CD4-positive, alpha-beta T cell treated with Interleukin-10 for 1 hour (primary cell): ENCODE measurements at regions not wholly inside any gene's neighbourhood (a gene's known extent, or its start where the extent isn't known, plus 50 kb on each side); places are given as distances from the start of the nearest gene placed in this dataset.

ENCODE experiments used
- DNase-seq: peaks from one replicate; pipeline ENCODE4 v3.0.0-alpha.2; 2020

GRCh38 chr1:110816945-110817344 is 56.0 kb upstream of the CD53 start:
- DNase-seq, result no peak

- DNase-seq, result no peak
Observed at GRCh38 chr1:110811529-110811928, 61.4 kb upstream of the CD53 start.

- no peak for DNase-seq
Observed at GRCh38 chr1:110800079-110800478, 72.9 kb upstream of the CD53 start.

GRCh38 chr1:110798691-110799256 is 74.2 kb upstream of the CD53 start:
- DNase-seq, result no peak

- DNase-seq, result no peak
Observed at GRCh38 chr1:110788673-110789072, 84.3 kb upstream of the CD53 start.

GRCh38 chr1:110787328-110788071 is 85.4 kb upstream of the CD53 start:
- DNase-seq, result peak; percentile 63

- DNase-seq, result no peak
Observed at GRCh38 chr1:110786802-110787327, 86.1 kb upstream of the CD53 start.

- DNase-seq, result no peak
Observed at GRCh38 chr1:110785612-110786011, 87.3 kb upstream of the CD53 start.

- DNase-seq, result no peak
Observed at GRCh38 chr1:110785055-110785454, 87.9 kb upstream of the CD53 start.

- peak; percentile 85 for DNase-seq
Observed at GRCh38 chr1:110783292-110783918, 89.5 kb upstream of the CD53 start.

GRCh38 chr1:110781525-110781924 is 91.4 kb upstream of the CD53 start:
- DNase-seq, result no peak

- peak; percentile 86 for DNase-seq
Observed at GRCh38 chr1:110780600-110781484, 92.1 kb upstream of the CD53 start.

- no peak for DNase-seq
Observed at GRCh38 chr1:110779636-110780035, 93.3 kb upstream of the CD53 start.

GRCh38 chr1:110778821-110779220 is 94.1 kb upstream of the CD53 start:
- no peak for DNase-seq

GRCh38 chr1:110777228-110777627 is 95.7 kb upstream of the CD53 start:
- DNase-seq, result no peak

GRCh38 chr1:110774398-110774797 is 98.5 kb upstream of the CD53 start:
- no peak for DNase-seq

GRCh38 chr1:110773813-110774212 is 99.1 kb upstream of the KCNA3 start:
- no peak for DNase-seq

- DNase-seq, result no peak
Observed at GRCh38 chr1:110771245-110772022, 96.7 kb upstream of the KCNA3 start.

GRCh38 chr1:110770832-110771231 is 96.1 kb upstream of the KCNA3 start:
- no peak for DNase-seq

- DNase-seq, result no peak
Observed at GRCh38 chr1:110768605-110769004, 93.9 kb upstream of the KCNA3 start.

- DNase-seq, result no peak
Observed at GRCh38 chr1:110766336-110766647, 91.6 kb upstream of the KCNA3 start.

GRCh38 chr1:110765640-110766335 is 91.0 kb upstream of the KCNA3 start:
- DNase-seq, result peak; percentile 71
